Neural cell (in vitro differentiated cells): ENCODE measurements at regions not wholly inside any gene's neighbourhood (a gene's known extent, or its start where the extent isn't known, plus 50 kb on each side); places are given as distances from the start of the nearest gene placed in this dataset.

ENCODE experiments used
- H2AFZ ChIP-seq: fragments of 200-600, 300-800 bp; sonication (generic), shearing (Covaris generic); 2 replicates; pipeline ENCODE4 v1.6.0; 2014; ENCODE audit warnings: low read depth, mild to moderate bottlenecking, antibody characterized with exemption, low read length, moderate library complexity
- H3F3A ChIP-seq: fragments of 200-600 bp; shearing (Covaris generic); 2 replicates; pipeline ENCODE4 v1.6.1; 2016; ENCODE audit warnings: mild to moderate bottlenecking, moderate library complexity, mixed read lengths, antibody characterized with exemption, low read length; ENCODE audit not compliant: insufficient read depth, poor library complexity, severe bottlenecking
- H3K27ac ChIP-seq: fragments of 200-600, 300-800 bp; sonication (generic), shearing (Covaris generic); 2 replicates; pipeline ENCODE4 v1.5.1; 2014; ENCODE audit warnings: mild to moderate bottlenecking, low read length, moderate library complexity
- H3K27me3 ChIP-seq: fragments of 300-800, 200-600 bp; sonication (generic), shearing (Covaris generic); 2 replicates; pipeline ENCODE4 v1.6.0; 2014; ENCODE audit warnings: mild to moderate bottlenecking, low read depth, low read length, moderate library complexity; ENCODE audit not compliant: insufficient read depth
- H3K36me3 ChIP-seq: fragments of 300-800, 200-600 bp; sonication (generic), shearing (Covaris generic); 2 replicates; pipeline ENCODE4 v1.5.1; 2014; ENCODE audit warnings: mild to moderate bottlenecking, antibody characterized with exemption, low read length, moderate library complexity; ENCODE audit not compliant: insufficient read depth
- H3K4me2 ChIP-seq: fragments of 300-800, 200-600 bp; sonication (generic), shearing (Covaris generic); 2 replicates; pipeline ENCODE4 v1.6.0; 2014; ENCODE audit warnings: mild to moderate bottlenecking, low read length
- H3K4me3 ChIP-seq: fragments of 300-800, 200-600 bp; sonication (generic), shearing (Covaris generic); 2 replicates; pipeline ENCODE4 v1.5.1; 2014; ENCODE audit warnings: mild to moderate bottlenecking, low read length, moderate library complexity
- H3K79me2 ChIP-seq: fragments of 200-600 bp; shearing (Covaris generic); replicated peaks from 2 replicates; pipeline ENCODE4 v1.6.0; 2014; ENCODE audit warnings: mild to moderate bottlenecking, low read length, moderate library complexity; ENCODE audit not compliant: insufficient read depth
- H3K9ac ChIP-seq: fragments of 300-800, 200-600 bp; sonication (generic), shearing (Covaris generic); 2 replicates; pipeline ENCODE4 v1.6.1; 2016; ENCODE audit warnings: mild to moderate bottlenecking, low read length, mixed read lengths
- H3K9me2 ChIP-seq: fragments of 200-600 bp; shearing (Covaris generic); 2 replicates; pipeline ENCODE4 v1.6.1; 2016; ENCODE audit warnings: mild to moderate bottlenecking, low read length, mixed read lengths; ENCODE audit not compliant: insufficient read depth
- H3K9me3 ChIP-seq: fragments of 200-600, 300-800 bp; sonication (generic), shearing (Covaris generic); 2 replicates; pipeline ENCODE4 v1.6.1; 2016; ENCODE audit warnings: mild to moderate bottlenecking, mixed run types, low read length, moderate library complexity, mixed read lengths
- H4K20me1 ChIP-seq: fragments of 200-600 bp; shearing (Covaris generic); 2 replicates; pipeline ENCODE4 v1.6.1; 2016; ENCODE audit warnings: mild to moderate bottlenecking, mixed run types; ENCODE audit not compliant: insufficient read depth
- EP300 ChIP-seq: fragments of 450-650 bp; conservative IDR thresholded peaks from 2 replicates; pipeline ENCODE4 v1.6.1; 2014; ENCODE audit warnings: antibody characterized with exemption, mild to moderate bottlenecking, moderate library complexity; ENCODE audit not compliant: poor library complexity, severe bottlenecking
- EZH2 ChIP-seq: fragments of 200-600, 300-800 bp; shearing (Covaris generic), sonication (generic); IDR thresholded peaks from 2 replicates; pipeline ENCODE4 v1.6.1; 2014; ENCODE audit warnings: antibody characterized with exemption, low read length, borderline replicate concordance, mild to moderate bottlenecking; ENCODE audit not compliant: insufficient read depth, poor library complexity, severe bottlenecking
- MXI1 ChIP-seq: fragments of 450-650 bp; conservative IDR thresholded peaks from 2 replicates; pipeline ENCODE4 v1.6.1; 2014; ENCODE audit warnings: antibody characterized with exemption, mild to moderate bottlenecking; ENCODE audit not compliant: poor library complexity, severe bottlenecking
- POLR2AphosphoS5 ChIP-seq: IDR thresholded peaks from 2 replicates; pipeline ENCODE4 v1.6.1; 2012
- RAD21 ChIP-seq: fragments of 450-650 bp; conservative IDR thresholded peaks from 2 replicates; pipeline ENCODE4 v1.6.1; 2014; ENCODE audit warnings: antibody characterized with exemption, mild to moderate bottlenecking, moderate library complexity
- SMC3 ChIP-seq: fragments of 450-650 bp; conservative IDR thresholded peaks from 2 replicates; pipeline ENCODE4 v1.6.1; 2014; ENCODE audit warnings: antibody characterized with exemption, mild to moderate bottlenecking, moderate library complexity; ENCODE audit not compliant: poor library complexity
- TAF1 ChIP-seq: IDR thresholded peaks from 2 replicates; pipeline ENCODE4 v1.6.1; 2012; ENCODE audit warnings: low read depth
- TF ChIP-seq, protein P1 (sequence below): IDR thresholded peaks from 2 replicates; pipeline ENCODE4 v1.6.1; 2012; ENCODE audit warnings: borderline replicate concordance
- TF ChIP-seq, protein P2 (sequence below): fragments of 450-650 bp; IDR thresholded peaks from 2 replicates; pipeline ENCODE4 v1.5.1; 2014; ENCODE audit warnings: antibody characterized with exemption, mild to moderate bottlenecking, moderate library complexity; ENCODE audit not compliant: poor library complexity, severe bottlenecking

GRCh38 chr13:74625541-74625940 lies 491.3 kb upstream of the KLF12 start:
- Histone ChIP-seq H3K27me3 (no peaks in the 10 kb centered on the region), H3K9me3 (no peaks in the 10 kb centered on the region), H3K27ac (no peak overlapping the region), H3K79me2 (no peaks in the 10 kb centered on the region), H4K20me1 (no peaks in the 10 kb centered on the region), H3K4me3 (no peak overlapping the region), H3F3A (no peaks in the 10 kb centered on the region), H3K9ac (no peak overlapping the region), H2AFZ (no peak overlapping the region), H3K4me2 (no peak overlapping the region), H3K9me2 (no peaks in the 10 kb centered on the region), H3K36me3 (no peaks in the 10 kb centered on the region)
- TF ChIP-seq SMC3: no peak
- TF ChIP-seq, protein P1, sequence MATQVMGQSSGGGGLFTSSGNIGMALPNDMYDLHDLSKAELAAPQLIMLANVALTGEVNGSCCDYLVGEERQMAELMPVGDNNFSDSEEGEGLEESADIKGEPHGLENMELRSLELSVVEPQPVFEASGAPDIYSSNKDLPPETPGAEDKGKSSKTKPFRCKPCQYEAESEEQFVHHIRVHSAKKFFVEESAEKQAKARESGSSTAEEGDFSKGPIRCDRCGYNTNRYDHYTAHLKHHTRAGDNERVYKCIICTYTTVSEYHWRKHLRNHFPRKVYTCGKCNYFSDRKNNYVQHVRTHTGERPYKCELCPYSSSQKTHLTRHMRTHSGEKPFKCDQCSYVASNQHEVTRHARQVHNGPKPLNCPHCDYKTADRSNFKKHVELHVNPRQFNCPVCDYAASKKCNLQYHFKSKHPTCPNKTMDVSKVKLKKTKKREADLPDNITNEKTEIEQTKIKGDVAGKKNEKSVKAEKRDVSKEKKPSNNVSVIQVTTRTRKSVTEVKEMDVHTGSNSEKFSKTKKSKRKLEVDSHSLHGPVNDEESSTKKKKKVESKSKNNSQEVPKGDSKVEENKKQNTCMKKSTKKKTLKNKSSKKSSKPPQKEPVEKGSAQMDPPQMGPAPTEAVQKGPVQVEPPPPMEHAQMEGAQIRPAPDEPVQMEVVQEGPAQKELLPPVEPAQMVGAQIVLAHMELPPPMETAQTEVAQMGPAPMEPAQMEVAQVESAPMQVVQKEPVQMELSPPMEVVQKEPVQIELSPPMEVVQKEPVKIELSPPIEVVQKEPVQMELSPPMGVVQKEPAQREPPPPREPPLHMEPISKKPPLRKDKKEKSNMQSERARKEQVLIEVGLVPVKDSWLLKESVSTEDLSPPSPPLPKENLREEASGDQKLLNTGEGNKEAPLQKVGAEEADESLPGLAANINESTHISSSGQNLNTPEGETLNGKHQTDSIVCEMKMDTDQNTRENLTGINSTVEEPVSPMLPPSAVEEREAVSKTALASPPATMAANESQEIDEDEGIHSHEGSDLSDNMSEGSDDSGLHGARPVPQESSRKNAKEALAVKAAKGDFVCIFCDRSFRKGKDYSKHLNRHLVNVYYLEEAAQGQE: no peak
- TF ChIP-seq POLR2AphosphoS5: no peak
- TF ChIP-seq MXI1: no peak
- TF ChIP-seq, protein P2, sequence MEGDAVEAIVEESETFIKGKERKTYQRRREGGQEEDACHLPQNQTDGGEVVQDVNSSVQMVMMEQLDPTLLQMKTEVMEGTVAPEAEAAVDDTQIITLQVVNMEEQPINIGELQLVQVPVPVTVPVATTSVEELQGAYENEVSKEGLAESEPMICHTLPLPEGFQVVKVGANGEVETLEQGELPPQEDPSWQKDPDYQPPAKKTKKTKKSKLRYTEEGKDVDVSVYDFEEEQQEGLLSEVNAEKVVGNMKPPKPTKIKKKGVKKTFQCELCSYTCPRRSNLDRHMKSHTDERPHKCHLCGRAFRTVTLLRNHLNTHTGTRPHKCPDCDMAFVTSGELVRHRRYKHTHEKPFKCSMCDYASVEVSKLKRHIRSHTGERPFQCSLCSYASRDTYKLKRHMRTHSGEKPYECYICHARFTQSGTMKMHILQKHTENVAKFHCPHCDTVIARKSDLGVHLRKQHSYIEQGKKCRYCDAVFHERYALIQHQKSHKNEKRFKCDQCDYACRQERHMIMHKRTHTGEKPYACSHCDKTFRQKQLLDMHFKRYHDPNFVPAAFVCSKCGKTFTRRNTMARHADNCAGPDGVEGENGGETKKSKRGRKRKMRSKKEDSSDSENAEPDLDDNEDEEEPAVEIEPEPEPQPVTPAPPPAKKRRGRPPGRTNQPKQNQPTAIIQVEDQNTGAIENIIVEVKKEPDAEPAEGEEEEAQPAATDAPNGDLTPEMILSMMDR: no peak
- TF ChIP-seq EP300: no peak
- no peak for TF ChIP-seq RAD21
- TF ChIP-seq TAF1: no peak
- no peak for TF ChIP-seq EZH2

GRCh38 chr13:74623761-74624160 lies 489.6 kb upstream of the KLF12 start:
- Histone ChIP-seq H3K79me2 (no peaks in the 10 kb centered on the region), H3K9me2 (no peaks in the 10 kb centered on the region), H3F3A (no peaks in the 10 kb centered on the region), H3K36me3 (no peaks in the 10 kb centered on the region), H3K27ac (no peak overlapping the region), H3K27me3 (no peaks in the 10 kb centered on the region), H4K20me1 (no peaks in the 10 kb centered on the region), H3K9me3 (no peaks in the 10 kb centered on the region), H3K4me2 (no peak overlapping the region), H2AFZ (no peak overlapping the region), H3K4me3 (no peak overlapping the region), H3K9ac (no peak overlapping the region)
- no peak for TF ChIP-seq EP300
- TF ChIP-seq SMC3: no peak
- TF ChIP-seq RAD21: no peak
- TF ChIP-seq POLR2AphosphoS5: no peak
- no peak for TF ChIP-seq EZH2
- TF ChIP-seq TAF1: no peak
- no peak for TF ChIP-seq MXI1
- TF ChIP-seq, protein P1: no peak
- TF ChIP-seq, protein P2: no peak
